ENCODE measurements at regions not wholly inside any gene's neighbourhood (a gene's known extent, or its start where the extent isn't known, plus 50 kb on each side); places are given as distances from the start of the nearest gene placed in this dataset.

GRCh38 chr15:29997499-29997898 lies 85.3 kb upstream of the GOLGA8J start:
- TF ChIP-seq CTCF (IDR thresholded peaks at IDR 0.05) = no peak
- TF ChIP-seq POLR2A (IDR thresholded peaks at IDR 0.05) = no peak
